H1 (cell line): ENCODE measurements at regions not wholly inside any gene's neighbourhood (a gene's known extent, or its start where the extent isn't known, plus 50 kb on each side); places are given as distances from the start of the nearest gene placed in this dataset.

Experiments
- TF ChIP-seq, protein P1 (sequence below): fragments of 300-600 bp; sonication (generic); IDR thresholded peaks from 2 replicates; pipeline ENCODE4 v1.7.1; 2012; ENCODE audit warnings: low read length, moderate library complexity, mild to moderate bottlenecking, inconsistent platforms; ENCODE audit not compliant: insufficient replicate concordance

DNA sequence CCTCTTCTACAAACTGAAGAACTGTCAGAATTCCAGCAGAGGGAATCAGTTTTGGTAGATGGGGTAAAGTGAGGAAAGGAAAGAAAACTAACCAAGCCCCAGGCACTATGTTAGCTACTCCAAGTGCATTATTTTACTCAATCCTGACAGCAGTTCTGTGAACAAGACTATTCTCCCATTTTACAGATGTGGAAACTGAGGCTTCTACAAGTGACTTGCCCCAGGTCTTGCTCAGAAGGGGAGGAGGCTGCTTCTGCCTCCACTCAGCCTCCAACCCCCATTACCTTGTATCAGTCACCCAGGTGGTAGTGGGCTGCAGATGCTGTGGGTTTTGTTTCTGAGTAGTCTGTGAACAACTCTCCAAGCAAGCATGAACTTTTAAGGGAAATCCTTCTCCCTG, 315.2 kb upstream of the MAF start (continued):
- TF ChIP-seq, protein P1, sequence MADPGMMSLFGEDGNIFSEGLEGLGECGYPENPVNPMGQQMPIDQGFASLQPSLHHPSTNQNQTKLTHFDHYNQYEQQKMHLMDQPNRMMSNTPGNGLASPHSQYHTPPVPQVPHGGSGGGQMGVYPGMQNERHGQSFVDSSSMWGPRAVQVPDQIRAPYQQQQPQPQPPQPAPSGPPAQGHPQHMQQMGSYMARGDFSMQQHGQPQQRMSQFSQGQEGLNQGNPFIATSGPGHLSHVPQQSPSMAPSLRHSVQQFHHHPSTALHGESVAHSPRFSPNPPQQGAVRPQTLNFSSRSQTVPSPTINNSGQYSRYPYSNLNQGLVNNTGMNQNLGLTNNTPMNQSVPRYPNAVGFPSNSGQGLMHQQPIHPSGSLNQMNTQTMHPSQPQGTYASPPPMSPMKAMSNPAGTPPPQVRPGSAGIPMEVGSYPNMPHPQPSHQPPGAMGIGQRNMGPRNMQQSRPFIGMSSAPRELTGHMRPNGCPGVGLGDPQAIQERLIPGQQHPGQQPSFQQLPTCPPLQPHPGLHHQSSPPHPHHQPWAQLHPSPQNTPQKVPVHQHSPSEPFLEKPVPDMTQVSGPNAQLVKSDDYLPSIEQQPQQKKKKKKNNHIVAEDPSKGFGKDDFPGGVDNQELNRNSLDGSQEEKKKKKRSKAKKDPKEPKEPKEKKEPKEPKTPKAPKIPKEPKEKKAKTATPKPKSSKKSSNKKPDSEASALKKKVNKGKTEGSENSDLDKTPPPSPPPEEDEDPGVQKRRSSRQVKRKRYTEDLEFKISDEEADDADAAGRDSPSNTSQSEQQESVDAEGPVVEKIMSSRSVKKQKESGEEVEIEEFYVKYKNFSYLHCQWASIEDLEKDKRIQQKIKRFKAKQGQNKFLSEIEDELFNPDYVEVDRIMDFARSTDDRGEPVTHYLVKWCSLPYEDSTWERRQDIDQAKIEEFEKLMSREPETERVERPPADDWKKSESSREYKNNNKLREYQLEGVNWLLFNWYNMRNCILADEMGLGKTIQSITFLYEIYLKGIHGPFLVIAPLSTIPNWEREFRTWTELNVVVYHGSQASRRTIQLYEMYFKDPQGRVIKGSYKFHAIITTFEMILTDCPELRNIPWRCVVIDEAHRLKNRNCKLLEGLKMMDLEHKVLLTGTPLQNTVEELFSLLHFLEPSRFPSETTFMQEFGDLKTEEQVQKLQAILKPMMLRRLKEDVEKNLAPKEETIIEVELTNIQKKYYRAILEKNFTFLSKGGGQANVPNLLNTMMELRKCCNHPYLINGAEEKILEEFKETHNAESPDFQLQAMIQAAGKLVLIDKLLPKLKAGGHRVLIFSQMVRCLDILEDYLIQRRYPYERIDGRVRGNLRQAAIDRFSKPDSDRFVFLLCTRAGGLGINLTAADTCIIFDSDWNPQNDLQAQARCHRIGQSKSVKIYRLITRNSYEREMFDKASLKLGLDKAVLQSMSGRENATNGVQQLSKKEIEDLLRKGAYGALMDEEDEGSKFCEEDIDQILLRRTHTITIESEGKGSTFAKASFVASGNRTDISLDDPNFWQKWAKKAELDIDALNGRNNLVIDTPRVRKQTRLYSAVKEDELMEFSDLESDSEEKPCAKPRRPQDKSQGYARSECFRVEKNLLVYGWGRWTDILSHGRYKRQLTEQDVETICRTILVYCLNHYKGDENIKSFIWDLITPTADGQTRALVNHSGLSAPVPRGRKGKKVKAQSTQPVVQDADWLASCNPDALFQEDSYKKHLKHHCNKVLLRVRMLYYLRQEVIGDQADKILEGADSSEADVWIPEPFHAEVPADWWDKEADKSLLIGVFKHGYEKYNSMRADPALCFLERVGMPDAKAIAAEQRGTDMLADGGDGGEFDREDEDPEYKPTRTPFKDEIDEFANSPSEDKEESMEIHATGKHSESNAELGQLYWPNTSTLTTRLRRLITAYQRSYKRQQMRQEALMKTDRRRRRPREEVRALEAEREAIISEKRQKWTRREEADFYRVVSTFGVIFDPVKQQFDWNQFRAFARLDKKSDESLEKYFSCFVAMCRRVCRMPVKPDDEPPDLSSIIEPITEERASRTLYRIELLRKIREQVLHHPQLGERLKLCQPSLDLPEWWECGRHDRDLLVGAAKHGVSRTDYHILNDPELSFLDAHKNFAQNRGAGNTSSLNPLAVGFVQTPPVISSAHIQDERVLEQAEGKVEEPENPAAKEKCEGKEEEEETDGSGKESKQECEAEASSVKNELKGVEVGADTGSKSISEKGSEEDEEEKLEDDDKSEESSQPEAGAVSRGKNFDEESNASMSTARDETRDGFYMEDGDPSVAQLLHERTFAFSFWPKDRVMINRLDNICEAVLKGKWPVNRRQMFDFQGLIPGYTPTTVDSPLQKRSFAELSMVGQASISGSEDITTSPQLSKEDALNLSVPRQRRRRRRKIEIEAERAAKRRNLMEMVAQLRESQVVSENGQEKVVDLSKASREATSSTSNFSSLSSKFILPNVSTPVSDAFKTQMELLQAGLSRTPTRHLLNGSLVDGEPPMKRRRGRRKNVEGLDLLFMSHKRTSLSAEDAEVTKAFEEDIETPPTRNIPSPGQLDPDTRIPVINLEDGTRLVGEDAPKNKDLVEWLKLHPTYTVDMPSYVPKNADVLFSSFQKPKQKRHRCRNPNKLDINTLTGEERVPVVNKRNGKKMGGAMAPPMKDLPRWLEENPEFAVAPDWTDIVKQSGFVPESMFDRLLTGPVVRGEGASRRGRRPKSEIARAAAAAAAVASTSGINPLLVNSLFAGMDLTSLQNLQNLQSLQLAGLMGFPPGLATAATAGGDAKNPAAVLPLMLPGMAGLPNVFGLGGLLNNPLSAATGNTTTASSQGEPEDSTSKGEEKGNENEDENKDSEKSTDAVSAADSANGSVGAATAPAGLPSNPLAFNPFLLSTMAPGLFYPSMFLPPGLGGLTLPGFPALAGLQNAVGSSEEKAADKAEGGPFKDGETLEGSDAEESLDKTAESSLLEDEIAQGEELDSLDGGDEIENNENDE = no peak
